GM12892 (cell line): ENCODE measurements at regions not wholly inside any gene's neighbourhood (a gene's known extent, or its start where the extent isn't known, plus 50 kb on each side); places are given as distances from the start of the nearest gene placed in this dataset.

Experiments
- POLR2A ChIP-seq: IDR thresholded peaks from 2 replicates; pipeline ENCODE4 v1.6.1; 2011; ENCODE audit warnings: low read depth, low read length, control low read depth
- POLR2AphosphoS5 ChIP-seq: IDR thresholded peaks from 2 replicates; pipeline ENCODE4 v1.6.1; 2011; ENCODE audit warnings: low read depth, low read length, control low read depth

GRCh38 chr6:71551798-71552197 is 263.2 kb downstream of the OGFRL1 start:
- no peak for TF ChIP-seq POLR2A
- TF ChIP-seq POLR2AphosphoS5: no peak
